KMS-11 (cell line): ENCODE measurements at regions not wholly inside any gene's neighbourhood (a gene's known extent, or its start where the extent isn't known, plus 50 kb on each side); places are given as distances from the start of the nearest gene placed in this dataset.

Source experiments
- H2AFZ ChIP-seq: fragments of 200-600 bp; sonication (generic); 2 replicates; pipeline ENCODE4 v1.6.1; 2016; ENCODE audit warnings: antibody characterized with exemption, mixed run types, low read depth
- H3K27ac ChIP-seq: fragments of 200-600 bp; sonication (generic); 2 replicates; pipeline ENCODE4 v1.6.1; 2016; ENCODE audit warnings: mild to moderate bottlenecking, mixed run types
- H3K27me3 ChIP-seq: fragments of 200-600 bp; sonication (generic); 2 replicates; pipeline ENCODE4 v1.6.1; 2017; ENCODE audit warnings: mild to moderate bottlenecking, low read depth, mixed run types, moderate library complexity; ENCODE audit not compliant: insufficient read depth
- H3K36me3 ChIP-seq: fragments of 200-600 bp; sonication (generic); 2 replicates; pipeline ENCODE4 v1.6.1; 2017; ENCODE audit warnings: mild to moderate bottlenecking, mixed run types; ENCODE audit not compliant: insufficient read depth
- H3K4me1 ChIP-seq: fragments of 200-600 bp; sonication (generic); 2 replicates; pipeline ENCODE4 v1.6.1; 2016; ENCODE audit warnings: mild to moderate bottlenecking, low read depth, mixed run types; ENCODE audit not compliant: poor library complexity, severe bottlenecking
- H3K4me2 ChIP-seq: fragments of 200-600 bp; sonication (generic); 2 replicates; pipeline ENCODE4 v1.7.0; 2016; ENCODE audit warnings: mild to moderate bottlenecking, mixed run types
- H3K4me3 ChIP-seq: fragments of 200-600 bp; sonication (generic); IDR thresholded peaks from 2 replicates; pipeline ENCODE4 v1.6.1; 2017; ENCODE audit warnings: low read depth, low read length, mixed read lengths; ENCODE audit not compliant: insufficient read depth
- H3K79me2 ChIP-seq: fragments of 200-600 bp; sonication (generic); 2 replicates; pipeline ENCODE4 v1.6.1; 2016; ENCODE audit warnings: low read depth, mixed run types; ENCODE audit not compliant: insufficient read depth
- H3K9ac ChIP-seq: fragments of 200-600 bp; sonication (generic); 2 replicates; pipeline ENCODE4 v1.6.1; 2016; ENCODE audit warnings: mild to moderate bottlenecking, mixed run types
- H4K20me1 ChIP-seq: fragments of 200-600 bp; sonication (generic); 2 replicates; pipeline ENCODE4 v1.6.1; 2016; ENCODE audit warnings: mild to moderate bottlenecking, mixed run types; ENCODE audit not compliant: insufficient read depth
- CTCF ChIP-seq: fragments of 200-600 bp; sonication (generic); conservative IDR thresholded peaks from 2 replicates; pipeline ENCODE4 v1.6.1; 2017; ENCODE audit warnings: low read depth, mild to moderate bottlenecking, antibody characterized with exemption, low read length, moderate library complexity, mixed read lengths

- H3K27me3 ChIP-seq = no peaks in the 10 kb centered on the region
- H2AFZ ChIP-seq = no peak overlapping the region
Measured at GRCh38 chr5:89583534-89583933, 700.5 kb upstream of the MEF2C start.

GRCh38 chr5:89582768-89583339, 699.9 kb upstream of the MEF2C start:
- H3K4me2 ChIP-seq = no peak overlapping the region
- H2AFZ ChIP-seq = no peak overlapping the region
- TF ChIP-seq CTCF = no peak
- H3K27me3 ChIP-seq = no peaks in the 10 kb centered on the region
- no peaks in the 10 kb centered on the region for H3K79me2 ChIP-seq
- H3K4me3 ChIP-seq = no peak overlapping the region
- H3K27ac ChIP-seq = no peak overlapping the region
- peaks cover 3% of the 10 kb centered on the region for H3K4me1 ChIP-seq
- H4K20me1 ChIP-seq = no peaks in the 10 kb centered on the region
- no peaks in the 10 kb centered on the region for H3K36me3 ChIP-seq
- no peak overlapping the region for H3K9ac ChIP-seq

More at GRCh38 chr5:89583534-89583933, 700.5 kb upstream of the MEF2C start:
- no peak for TF ChIP-seq CTCF
- Histone ChIP-seq H4K20me1 (no peaks in the 10 kb centered on the region), H3K4me3 (no peak overlapping the region), H3K9ac (no peak overlapping the region), H3K27ac (no peak overlapping the region), H3K4me1 (peaks cover 3% of the 10 kb centered on the region), H3K4me2 (no peak overlapping the region), H3K36me3 (no peaks in the 10 kb centered on the region), H3K79me2 (no peaks in the 10 kb centered on the region)

DNA sequence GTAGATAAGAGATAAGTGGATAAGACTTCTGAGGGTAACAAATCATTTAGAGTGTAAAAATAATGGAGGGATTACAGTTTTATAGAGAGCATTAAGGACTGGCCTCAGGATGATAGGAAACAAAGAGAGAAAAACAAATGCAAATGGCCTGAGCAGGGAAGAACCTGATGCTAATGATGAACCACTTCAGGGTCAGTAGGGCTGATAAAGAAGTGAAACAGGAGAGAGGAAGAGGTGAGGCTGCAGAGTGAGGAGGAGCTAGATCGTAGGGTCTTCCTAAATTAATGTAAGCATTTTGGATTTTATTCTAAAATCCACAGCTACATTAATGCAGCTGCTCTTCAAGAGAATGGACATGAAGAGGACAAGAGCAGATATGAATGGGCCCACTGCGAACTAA, 698.0 kb upstream of the MEF2C start:
- no peaks in the 10 kb centered on the region for H3K27me3 ChIP-seq
- no peaks in the 10 kb centered on the region for H3K36me3 ChIP-seq
- no peak overlapping the region for H2AFZ ChIP-seq
- no peaks in the 10 kb centered on the region for H3K79me2 ChIP-seq
- no peaks in the 10 kb centered on the region for H4K20me1 ChIP-seq
- H3K4me3 ChIP-seq = no peak overlapping the region
- no peak overlapping the region for H3K4me2 ChIP-seq
- no peak overlapping the region for H3K27ac ChIP-seq
- H3K9ac ChIP-seq = no peak overlapping the region
- TF ChIP-seq CTCF = no peak
- H3K4me1 ChIP-seq = peaks cover 3% of the 10 kb centered on the region

DNA sequence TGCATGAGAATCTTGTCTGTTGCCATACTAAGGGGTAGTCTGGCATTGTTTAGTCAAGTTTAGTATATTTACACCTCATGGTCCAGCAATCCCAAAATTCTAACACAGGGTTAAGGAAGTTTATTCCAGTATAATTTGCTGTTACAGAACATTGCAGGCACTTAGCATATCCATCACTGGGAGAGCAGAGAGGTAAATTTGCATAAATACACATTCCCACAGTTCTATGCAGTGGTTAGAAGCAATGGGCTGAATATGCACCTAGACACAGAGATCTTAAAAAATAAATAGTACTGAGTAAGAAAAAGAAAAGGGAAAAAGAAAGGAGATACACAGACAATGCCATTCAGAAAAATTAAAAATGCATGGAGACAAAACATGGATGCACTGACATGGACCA, 692.3 kb upstream of the MEF2C start:
- H4K20me1 ChIP-seq = no peaks in the 10 kb centered on the region
- H3K4me1 ChIP-seq = no peaks in the 10 kb centered on the region
- no peaks in the 10 kb centered on the region for H3K36me3 ChIP-seq
- H3K9ac ChIP-seq = no peak overlapping the region
- H2AFZ ChIP-seq = no peak overlapping the region
- TF ChIP-seq CTCF = no peak
- no peaks in the 10 kb centered on the region for H3K27me3 ChIP-seq
- H3K4me2 ChIP-seq = no peak overlapping the region
- H3K79me2 ChIP-seq = no peaks in the 10 kb centered on the region
- no peak overlapping the region for H3K27ac ChIP-seq
- no peak overlapping the region for H3K4me3 ChIP-seq
